ENCODE measurements at regions not wholly inside any gene's neighbourhood (a gene's known extent, or its start where the extent isn't known, plus 50 kb on each side); places are given as distances from the start of the nearest gene placed in this dataset.

DNA sequence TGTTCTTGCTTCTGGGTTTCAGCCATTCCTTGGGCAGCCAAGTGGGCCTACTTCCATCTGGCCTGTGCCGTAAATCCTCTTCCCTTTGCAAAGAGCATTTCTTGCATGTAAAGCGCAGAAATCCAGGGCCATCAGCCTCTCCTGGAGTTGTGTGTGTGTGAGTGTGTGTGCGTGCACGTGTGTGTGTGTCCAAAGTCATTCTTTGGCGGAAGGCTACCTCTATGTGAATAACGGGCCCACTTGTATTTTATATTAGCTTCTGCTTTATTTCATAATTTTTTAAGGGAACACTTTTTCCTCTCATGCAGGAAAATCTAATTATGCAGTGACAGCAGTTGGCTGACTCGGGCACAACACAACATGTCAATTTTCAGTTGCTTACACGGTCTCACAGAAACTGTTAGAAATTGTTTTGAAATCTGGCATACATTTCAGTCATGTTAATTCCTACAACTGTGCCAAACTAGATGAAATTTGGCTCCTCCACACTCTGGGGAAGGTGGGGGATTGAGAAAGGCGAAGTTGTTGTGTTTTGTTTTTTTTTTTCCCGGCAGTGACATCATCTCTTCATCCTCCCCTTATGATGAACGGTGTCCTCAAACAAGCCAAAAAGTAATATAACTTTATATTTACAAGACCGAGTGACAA is 223.7 kb upstream of the TSHZ2 start:
- Histone ChIP-seq H3K79me1 (ENCODE audit: low read depth in 1 of 2, low read length in 2 of 2) (no peaks in the 10 kb centered on the region), H3K27me3 (ENCODE audit: control insufficient read depth, insufficient read depth, low read length) (no peaks in the 10 kb centered on the region), H3K4ac (ENCODE audit: low read depth, low read length) (no peak overlapping the region), H4K8ac (ENCODE audit: low read depth in 2 of 2, low read length in 2 of 2) (no peak overlapping the region), H2AK5ac (ENCODE audit: low read depth, low read length) (no peak overlapping the region), H3K14ac (replicated peaks; ENCODE audit: low read depth, low read length) (no peak overlapping the region), H3K18ac (ENCODE audit: low read depth, low read length) (no peak overlapping the region), H3K4me3 (ENCODE audit: insufficient read depth, low read depth, low read length) (no peak overlapping the region), H2BK120ac (ENCODE audit: low read depth, low read length) (no peak overlapping the region), H3K23ac (ENCODE audit: low read depth, low read length) (no peak overlapping the region), H3K9me1 (ENCODE audit: insufficient read depth, low read length) (no peaks in the 10 kb centered on the region), H3K4me2 (ENCODE audit: low read depth, low read length) (no peak overlapping the region), H4K91ac (ENCODE audit: insufficient read depth, low read depth, low read length) (no peak overlapping the region), H2AFZ (replicated peaks; ENCODE audit: low read length, poor library complexity) (no peak overlapping the region), H3K4me1 (ENCODE audit: control insufficient read depth, insufficient read depth, low read length) (no peaks in the 10 kb centered on the region), H3K9ac (ENCODE audit: low read depth, low read length) (no peak overlapping the region), H2BK15ac (ENCODE audit: low read depth, low read length) (no peak overlapping the region), H2BK20ac (ENCODE audit: low read depth, low read length) (no peak overlapping the region), H4K20me1 (ENCODE audit: insufficient read depth, low read length) (no peaks in the 10 kb centered on the region), H2BK5ac (ENCODE audit: low read depth, low read length, poor library complexity, severe bottlenecking) (no peak overlapping the region), H2AK9ac (replicated peaks; ENCODE audit: low read depth, low read length, poor library complexity) (no peak overlapping the region), H3K9me3 (ENCODE audit: control insufficient read depth, insufficient read depth, low read length) (no peaks in the 10 kb centered on the region), H3K56ac (ENCODE audit: extremely low read depth, insufficient read depth, low read length) (no peak overlapping the region), H3K27ac (ENCODE audit: insufficient read depth, low read length) (no peak overlapping the region), H4K5ac (ENCODE audit: low read depth, low read length) (no peak overlapping the region), H3K36me3 (ENCODE audit: control insufficient read depth, insufficient read depth, low read length) (no peaks in the 10 kb centered on the region)
- ChIA-PET POLR2A (ENCODE audit: unreplicated experiment) (no interaction called here), CTCF (no interaction called here)
- DNase-seq (no peak), ATAC-seq (ENCODE audit: low read depth) (no peak)
- BruUV-seq (replicated peaks): no TSS peak
- intact Hi-C loops (cut with micrococcal nuclease) (no loop called here), in situ Hi-C loops (cut with MboI; ENCODE audit: low sequenced_read_pairs) (no loop called here), dilution Hi-C loops (cut with HindIII; ENCODE audit: low sequenced_read_pairs, unreplicated experiment) (no loop called here)
- WGBS, 2 experiments (ENCODE audit: extremely low coverage in 2 of 2, insufficient read length in 1 of 2): no CpG with 5 or more reads among the region's 12 CpGs
- TF ChIP-seq, protein P1, sequence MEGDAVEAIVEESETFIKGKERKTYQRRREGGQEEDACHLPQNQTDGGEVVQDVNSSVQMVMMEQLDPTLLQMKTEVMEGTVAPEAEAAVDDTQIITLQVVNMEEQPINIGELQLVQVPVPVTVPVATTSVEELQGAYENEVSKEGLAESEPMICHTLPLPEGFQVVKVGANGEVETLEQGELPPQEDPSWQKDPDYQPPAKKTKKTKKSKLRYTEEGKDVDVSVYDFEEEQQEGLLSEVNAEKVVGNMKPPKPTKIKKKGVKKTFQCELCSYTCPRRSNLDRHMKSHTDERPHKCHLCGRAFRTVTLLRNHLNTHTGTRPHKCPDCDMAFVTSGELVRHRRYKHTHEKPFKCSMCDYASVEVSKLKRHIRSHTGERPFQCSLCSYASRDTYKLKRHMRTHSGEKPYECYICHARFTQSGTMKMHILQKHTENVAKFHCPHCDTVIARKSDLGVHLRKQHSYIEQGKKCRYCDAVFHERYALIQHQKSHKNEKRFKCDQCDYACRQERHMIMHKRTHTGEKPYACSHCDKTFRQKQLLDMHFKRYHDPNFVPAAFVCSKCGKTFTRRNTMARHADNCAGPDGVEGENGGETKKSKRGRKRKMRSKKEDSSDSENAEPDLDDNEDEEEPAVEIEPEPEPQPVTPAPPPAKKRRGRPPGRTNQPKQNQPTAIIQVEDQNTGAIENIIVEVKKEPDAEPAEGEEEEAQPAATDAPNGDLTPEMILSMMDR (conservative IDR thresholded peaks at IDR 0.05; ENCODE audit: low read depth, low read length): no peak
- TF ChIP-seq, protein P2, sequence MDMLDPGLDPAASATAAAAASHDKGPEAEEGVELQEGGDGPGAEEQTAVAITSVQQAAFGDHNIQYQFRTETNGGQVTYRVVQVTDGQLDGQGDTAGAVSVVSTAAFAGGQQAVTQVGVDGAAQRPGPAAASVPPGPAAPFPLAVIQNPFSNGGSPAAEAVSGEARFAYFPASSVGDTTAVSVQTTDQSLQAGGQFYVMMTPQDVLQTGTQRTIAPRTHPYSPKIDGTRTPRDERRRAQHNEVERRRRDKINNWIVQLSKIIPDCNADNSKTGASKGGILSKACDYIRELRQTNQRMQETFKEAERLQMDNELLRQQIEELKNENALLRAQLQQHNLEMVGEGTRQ (IDR thresholded peaks at IDR 0.05; ENCODE audit: low read depth, low read length): no peak
- TF ChIP-seq NFE2L2 (IDR thresholded peaks at IDR 0.05; ENCODE audit: low read depth, low read length): no peak
- TF ChIP-seq CHD1 (IDR thresholded peaks at IDR 0.05; ENCODE audit: low read depth, low read length): no peak
- no peak for TF ChIP-seq MAZ (IDR thresholded peaks at IDR 0.05; ENCODE audit: borderline replicate concordance, low read depth, low read length)
- no peak for TF ChIP-seq MAFK (IDR thresholded peaks at IDR 0.05; ENCODE audit: low read depth, low read length)

All from IMR-90 (cell line).